HG02943 (cell line): ENCODE measurements at regions not wholly inside any gene's neighbourhood (a gene's known extent, or its start where the extent isn't known, plus 50 kb on each side); places are given as distances from the start of the nearest gene placed in this dataset.

Experiments used
- ATAC-seq: cut with Tn5 transposase; IDR thresholded peaks from one replicate; pipeline ENCODE4 v1.9.1; 2021; ENCODE audit warnings: mild to moderate bottlenecking, low read depth, moderate library complexity; ENCODE audit not compliant: unreplicated experiment

GRCh38 chr2:152890736-152891135, 172.3 kb downstream of the ARL6IP6 start:
- ATAC-seq = no peak

- no peak for ATAC-seq
Observed at GRCh38 chr2:152883951-152884487, 165.6 kb downstream of the ARL6IP6 start.

- ATAC-seq = no peak
Observed at GRCh38 chr2:152881527-152881926, 163.1 kb downstream of the ARL6IP6 start.

- no peak for ATAC-seq
Observed at GRCh38 chr2:152879275-152879674, 160.9 kb downstream of the ARL6IP6 start.

GRCh38 chr2:152875701-152876695, 157.6 kb downstream of the ARL6IP6 start:
- ATAC-seq = no peak

- no peak for ATAC-seq
Observed at GRCh38 chr2:152874955-152875354, 156.5 kb downstream of the ARL6IP6 start.

- no peak for ATAC-seq
Observed at GRCh38 chr2:152870239-152870638, 151.8 kb downstream of the ARL6IP6 start.

GRCh38 chr2:152867397-152867796, 149.0 kb downstream of the ARL6IP6 start:
- ATAC-seq = no peak

- ATAC-seq = no peak
Observed at GRCh38 chr2:152864601-152865149, 146.3 kb downstream of the ARL6IP6 start.

GRCh38 chr2:152863826-152864225, 145.4 kb downstream of the ARL6IP6 start:
- ATAC-seq = no peak

- no peak for ATAC-seq
Observed at GRCh38 chr2:152861349-152861942, 143.0 kb downstream of the ARL6IP6 start.

- ATAC-seq = no peak
Observed at GRCh38 chr2:152858594-152859265, 140.3 kb downstream of the ARL6IP6 start.

GRCh38 chr2:152846697-152847470, 128.5 kb downstream of the ARL6IP6 start:
- ATAC-seq = no peak

GRCh38 chr2:152835674-152836073, 117.3 kb downstream of the ARL6IP6 start:
- no peak for ATAC-seq

- no peak for ATAC-seq
Observed at GRCh38 chr2:152827944-152828343, 109.5 kb downstream of the ARL6IP6 start.

GRCh38 chr2:152826581-152827279, 108.3 kb downstream of the ARL6IP6 start:
- no peak for ATAC-seq

GRCh38 chr2:152825834-152826233, 107.4 kb downstream of the ARL6IP6 start:
- ATAC-seq = no peak

GRCh38 chr2:152823905-152824304, 105.5 kb downstream of the ARL6IP6 start:
- no peak for ATAC-seq

GRCh38 chr2:152822676-152823075, 104.3 kb downstream of the ARL6IP6 start:
- no peak for ATAC-seq
